ENCODE measurements at regions not wholly inside any gene's neighbourhood (a gene's known extent, or its start where the extent isn't known, plus 50 kb on each side); places are given as distances from the start of the nearest gene placed in this dataset.

- in situ Hi-C loops (cut with HindIII; ENCODE audit: extremely low pct_ligation_motif_present, low pct_unique_long_range_greater_than_20kb), result loop anchor here (5.0 kb wide), 1 partner anchor 88 kb away; no protein-coding TSS in a partner anchor
- H3K4me1 ChIP-seq (ENCODE audit: insufficient read depth, low read length), result no peaks in the 10 kb centered on the region
- FAIRE-seq (no peak), ATAC-seq (no peak), DNase-seq (ENCODE audit: low spot score) (no peak)
- H2AFZ ChIP-seq (ENCODE audit: low read length), result no peak overlapping the region
- H3K79me2 ChIP-seq (ENCODE audit: insufficient read depth, low read length), result no peaks in the 10 kb centered on the region
- H3K27me3 ChIP-seq (ENCODE audit: control insufficient read depth in 1 of 2, insufficient read depth in 2 of 2, low read length in 2 of 2), result no peaks in the 10 kb centered on the region; a peak in 1 of 5 replicates
- H3K36me3 ChIP-seq (replicated peaks in 1 of 2; ENCODE audit: control insufficient read depth in 1 of 2, insufficient read depth in 2 of 2, low read length in 2 of 2), result no peaks in the 10 kb centered on the region
- no peak overlapping the region for H3K9ac ChIP-seq (ENCODE audit: insufficient read depth, low read depth, low read length)
- no peak overlapping the region for H3K4me3 ChIP-seq (replicated peaks in 1 of 3; ENCODE audit: insufficient read depth in 1 of 3, low read depth in 2 of 3, low read length in 3 of 3)
- WGBS (ENCODE audit: low lambda C conversion rate), result 20% methylated on average over 3 of the region's 3 CpGs
- TF ChIP-seq ZMAT3 (CRISPR knock-in tag; conservative IDR thresholded peaks at IDR 0.05), result no peak
- no peak for TF ChIP-seq TEAD3 (CRISPR knock-in tag; optimal IDR thresholded peaks at IDR 0.05; ENCODE audit: borderline replicate concordance)
- no peak for TF ChIP-seq CHD4 (IDR thresholded peaks at IDR 0.05; ENCODE audit: borderline replicate concordance, low read length)
- no peak for TF ChIP-seq HBP1 (CRISPR knock-in tag; IDR thresholded peaks at IDR 0.05; ENCODE audit: low read depth)
- TF ChIP-seq NCOA5 (CRISPR knock-in tag; IDR thresholded peaks at IDR 0.05), result no peak
- no peak for TF ChIP-seq CEBPG (CRISPR knock-in tag; IDR thresholded peaks at IDR 0.05)
- no peak for TF ChIP-seq ZHX1 (CRISPR knock-in tag; IDR thresholded peaks at IDR 0.05; ENCODE audit: low read depth)
- no peak for TF ChIP-seq POLR2G (IDR thresholded peaks at IDR 0.05; ENCODE audit: low read depth, low read length)
- no TSS peak for BruUV-seq (replicated peaks)
- H3K27ac ChIP-seq (ENCODE audit: extremely low read length, insufficient read depth, low read length), result no peak overlapping the region
- H3K4me2 ChIP-seq (ENCODE audit: low read depth, low read length), result no peak overlapping the region
- no peaks in the 10 kb centered on the region for H3K9me3 ChIP-seq (ENCODE audit: low read length)
- ChIA-PET CTCF (ENCODE audit: low intra/inter-chr PET ratio, low total read pairs) (no interaction called here), POLR2A (no interaction called here)
- intact Hi-C loops (cut with micrococcal nuclease; ENCODE audit: unreplicated experiment), result no loop called here
- no peaks in the 10 kb centered on the region for H4K20me1 ChIP-seq (ENCODE audit: insufficient read depth, low read length)
Observed at GRCh38 chr5:10144040-10144439, 105.6 kb downstream of the ATPSCKMT start.
